ENCODE measurements at regions not wholly inside any gene's neighbourhood (a gene's known extent, or its start where the extent isn't known, plus 50 kb on each side); places are given as distances from the start of the nearest gene placed in this dataset.

DNA sequence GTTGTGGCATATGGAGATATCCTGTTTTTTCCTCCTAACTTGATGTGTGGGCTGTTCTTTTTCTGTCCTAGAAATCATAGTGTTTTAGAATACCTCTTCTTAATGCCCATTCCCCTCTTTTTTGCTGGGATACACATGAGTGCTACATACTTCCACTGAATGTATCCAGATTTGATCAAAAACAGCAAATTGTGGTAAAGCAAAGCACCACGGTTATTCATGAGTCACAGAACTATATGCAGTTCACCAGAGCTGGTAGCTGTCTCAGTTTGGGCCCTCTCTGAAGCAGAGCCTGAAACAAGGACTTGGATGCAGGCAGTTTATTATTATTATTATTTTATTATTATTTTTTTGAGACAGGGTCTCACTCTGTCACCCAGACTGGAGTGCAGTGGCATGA, 69.9 kb upstream of the CTLA4 start:
- no peaks in the 10 kb centered on the region for H3K27me3 ChIP-seq (ENCODE audit: insufficient read depth, poor library complexity, severe bottlenecking)
- DNase-seq (ENCODE audit: low read depth in 1 of 2, low spot score in 1 of 2): no peak
- no peak overlapping the region for H3K27ac ChIP-seq (replicated peaks)
- TF ChIP-seq POLR2AphosphoS5 (IDR thresholded peaks at IDR 0.05; ENCODE audit: low read depth) (no peak), GABPA (IDR thresholded peaks at IDR 0.05; ENCODE audit: low read depth) (no peak), SPI1 (IDR thresholded peaks at IDR 0.05; ENCODE audit: borderline replicate concordance, low read depth) (no peak)
- TF ChIP-seq, protein P1, sequence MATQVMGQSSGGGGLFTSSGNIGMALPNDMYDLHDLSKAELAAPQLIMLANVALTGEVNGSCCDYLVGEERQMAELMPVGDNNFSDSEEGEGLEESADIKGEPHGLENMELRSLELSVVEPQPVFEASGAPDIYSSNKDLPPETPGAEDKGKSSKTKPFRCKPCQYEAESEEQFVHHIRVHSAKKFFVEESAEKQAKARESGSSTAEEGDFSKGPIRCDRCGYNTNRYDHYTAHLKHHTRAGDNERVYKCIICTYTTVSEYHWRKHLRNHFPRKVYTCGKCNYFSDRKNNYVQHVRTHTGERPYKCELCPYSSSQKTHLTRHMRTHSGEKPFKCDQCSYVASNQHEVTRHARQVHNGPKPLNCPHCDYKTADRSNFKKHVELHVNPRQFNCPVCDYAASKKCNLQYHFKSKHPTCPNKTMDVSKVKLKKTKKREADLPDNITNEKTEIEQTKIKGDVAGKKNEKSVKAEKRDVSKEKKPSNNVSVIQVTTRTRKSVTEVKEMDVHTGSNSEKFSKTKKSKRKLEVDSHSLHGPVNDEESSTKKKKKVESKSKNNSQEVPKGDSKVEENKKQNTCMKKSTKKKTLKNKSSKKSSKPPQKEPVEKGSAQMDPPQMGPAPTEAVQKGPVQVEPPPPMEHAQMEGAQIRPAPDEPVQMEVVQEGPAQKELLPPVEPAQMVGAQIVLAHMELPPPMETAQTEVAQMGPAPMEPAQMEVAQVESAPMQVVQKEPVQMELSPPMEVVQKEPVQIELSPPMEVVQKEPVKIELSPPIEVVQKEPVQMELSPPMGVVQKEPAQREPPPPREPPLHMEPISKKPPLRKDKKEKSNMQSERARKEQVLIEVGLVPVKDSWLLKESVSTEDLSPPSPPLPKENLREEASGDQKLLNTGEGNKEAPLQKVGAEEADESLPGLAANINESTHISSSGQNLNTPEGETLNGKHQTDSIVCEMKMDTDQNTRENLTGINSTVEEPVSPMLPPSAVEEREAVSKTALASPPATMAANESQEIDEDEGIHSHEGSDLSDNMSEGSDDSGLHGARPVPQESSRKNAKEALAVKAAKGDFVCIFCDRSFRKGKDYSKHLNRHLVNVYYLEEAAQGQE (IDR thresholded peaks at IDR 0.05; ENCODE audit: insufficient replicate concordance, low read depth): no peak
- TF ChIP-seq, protein P2, sequence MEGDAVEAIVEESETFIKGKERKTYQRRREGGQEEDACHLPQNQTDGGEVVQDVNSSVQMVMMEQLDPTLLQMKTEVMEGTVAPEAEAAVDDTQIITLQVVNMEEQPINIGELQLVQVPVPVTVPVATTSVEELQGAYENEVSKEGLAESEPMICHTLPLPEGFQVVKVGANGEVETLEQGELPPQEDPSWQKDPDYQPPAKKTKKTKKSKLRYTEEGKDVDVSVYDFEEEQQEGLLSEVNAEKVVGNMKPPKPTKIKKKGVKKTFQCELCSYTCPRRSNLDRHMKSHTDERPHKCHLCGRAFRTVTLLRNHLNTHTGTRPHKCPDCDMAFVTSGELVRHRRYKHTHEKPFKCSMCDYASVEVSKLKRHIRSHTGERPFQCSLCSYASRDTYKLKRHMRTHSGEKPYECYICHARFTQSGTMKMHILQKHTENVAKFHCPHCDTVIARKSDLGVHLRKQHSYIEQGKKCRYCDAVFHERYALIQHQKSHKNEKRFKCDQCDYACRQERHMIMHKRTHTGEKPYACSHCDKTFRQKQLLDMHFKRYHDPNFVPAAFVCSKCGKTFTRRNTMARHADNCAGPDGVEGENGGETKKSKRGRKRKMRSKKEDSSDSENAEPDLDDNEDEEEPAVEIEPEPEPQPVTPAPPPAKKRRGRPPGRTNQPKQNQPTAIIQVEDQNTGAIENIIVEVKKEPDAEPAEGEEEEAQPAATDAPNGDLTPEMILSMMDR (IDR thresholded peaks at IDR 0.05; ENCODE audit: insufficient read depth, low read length): no peak
- no peak overlapping the region for H3K4me3 ChIP-seq (replicated peaks; ENCODE audit: insufficient read depth, low read length)

DNA sequence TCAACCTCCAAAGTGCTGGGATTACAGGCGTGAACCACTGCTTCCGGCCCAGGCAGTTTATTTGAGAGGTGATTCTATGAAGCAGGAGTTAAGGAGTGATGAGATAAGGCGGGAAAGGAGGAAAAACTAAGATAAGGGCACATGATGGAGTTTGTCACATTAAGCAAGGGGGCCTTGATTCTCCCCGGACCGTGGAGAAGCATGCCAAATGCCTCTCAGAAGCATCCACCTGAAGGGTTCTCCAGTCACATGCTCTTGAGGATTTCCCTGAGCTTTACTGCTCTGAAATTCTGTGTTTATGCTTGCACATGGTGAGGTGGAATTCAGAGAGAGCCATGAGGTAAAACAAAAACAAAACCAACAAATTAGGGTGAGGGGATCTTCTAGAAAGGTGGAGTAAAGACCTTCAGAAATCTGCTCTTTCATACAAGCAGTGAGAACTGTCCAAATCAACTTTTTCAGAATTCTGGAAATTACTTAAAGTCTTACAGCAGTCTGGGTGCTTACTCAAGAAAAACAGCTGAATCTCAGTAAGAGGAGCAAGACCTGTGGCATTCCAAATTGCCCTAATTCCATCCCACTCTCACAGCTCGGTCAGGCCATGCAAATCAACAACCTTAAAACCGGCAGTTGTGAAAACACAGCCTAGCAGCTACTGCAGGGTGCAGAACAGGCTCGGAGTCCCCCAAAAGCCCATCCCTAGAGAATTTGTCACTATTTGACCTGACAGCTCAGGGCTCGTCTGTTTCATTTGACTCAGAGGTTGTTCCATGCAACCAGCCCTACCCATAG, 69.1 kb upstream of the CTLA4 start:
- no peak for TF ChIP-seq SPI1 (IDR thresholded peaks at IDR 0.05; ENCODE audit: borderline replicate concordance, low read depth)
- TF ChIP-seq POLR2AphosphoS5 (IDR thresholded peaks at IDR 0.05; ENCODE audit: low read depth): no peak
- TF ChIP-seq GABPA (IDR thresholded peaks at IDR 0.05; ENCODE audit: low read depth): no peak
- TF ChIP-seq, protein P1 (IDR thresholded peaks at IDR 0.05; ENCODE audit: insufficient replicate concordance, low read depth): no peak
- TF ChIP-seq, protein P2 (IDR thresholded peaks at IDR 0.05; ENCODE audit: insufficient read depth, low read length): no peak
- no peak overlapping the region for H3K4me3 ChIP-seq (replicated peaks; ENCODE audit: insufficient read depth, low read length)
- DNase-seq (ENCODE audit: low read depth in 1 of 2, low spot score in 1 of 2): no peak
- no peak overlapping the region for H3K27ac ChIP-seq (replicated peaks)
- H3K27me3 ChIP-seq (ENCODE audit: insufficient read depth, poor library complexity, severe bottlenecking): no peaks in the 10 kb centered on the region

DNA sequence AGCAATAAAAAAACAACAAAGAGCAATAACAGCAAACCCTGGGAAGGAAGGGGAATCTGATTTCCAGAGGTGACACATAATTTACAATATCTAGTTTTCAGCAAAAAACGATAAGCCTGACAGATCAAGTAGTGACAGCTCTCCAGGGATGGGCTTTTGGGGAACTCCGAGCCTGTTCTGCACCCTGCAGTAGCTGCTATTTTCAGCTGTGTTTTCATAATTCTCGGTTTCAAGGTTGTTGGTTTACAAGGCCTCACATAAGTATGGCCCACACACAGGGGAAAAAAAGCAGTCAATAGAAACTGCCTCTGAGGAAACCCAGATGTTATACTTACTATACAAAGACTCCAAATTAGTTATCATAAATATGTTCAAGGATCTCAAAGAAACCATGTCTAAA, 67.7 kb upstream of the CTLA4 start:
- H3K4me3 ChIP-seq (replicated peaks; ENCODE audit: insufficient read depth, low read length): no peak overlapping the region
- no peak for DNase-seq (ENCODE audit: low read depth in 1 of 2, low spot score in 1 of 2)
- H3K27me3 ChIP-seq (ENCODE audit: insufficient read depth, poor library complexity, severe bottlenecking): no peaks in the 10 kb centered on the region
- H3K27ac ChIP-seq (replicated peaks): no peak overlapping the region
- TF ChIP-seq, protein P1 (IDR thresholded peaks at IDR 0.05; ENCODE audit: insufficient replicate concordance, low read depth): no peak
- TF ChIP-seq, protein P2 (IDR thresholded peaks at IDR 0.05; ENCODE audit: insufficient read depth, low read length): no peak
- TF ChIP-seq SPI1 (IDR thresholded peaks at IDR 0.05; ENCODE audit: borderline replicate concordance, low read depth): no peak
- no peak for TF ChIP-seq POLR2AphosphoS5 (IDR thresholded peaks at IDR 0.05; ENCODE audit: low read depth)
- TF ChIP-seq GABPA (IDR thresholded peaks at IDR 0.05; ENCODE audit: low read depth): no peak

All from HL-60 (cell line).